PFSK-1 (cell line): ENCODE measurements at regions not wholly inside any gene's neighbourhood (a gene's known extent, or its start where the extent isn't known, plus 50 kb on each side); places are given as distances from the start of the nearest gene placed in this dataset.

Experiments used
- FOXP2 ChIP-seq: optimal IDR thresholded peaks from 2 replicates; pipeline ENCODE3; 2011; ENCODE audit warnings: borderline replicate concordance, control low read depth, inconsistent platforms; ENCODE audit not compliant: insufficient read depth; ENCODE audit errors: extremely low read length, extremely low read depth
- POLR2AphosphoS5 ChIP-seq: IDR thresholded peaks from 2 replicates; pipeline ENCODE4 v1.6.1; 2012; ENCODE audit warnings: low read depth, mild to moderate bottlenecking, control low read depth, low read length, moderate library complexity
- SIN3A ChIP-seq: IDR thresholded peaks from 2 replicates; pipeline ENCODE4 v1.6.1; 2012; ENCODE audit warnings: mild to moderate bottlenecking, low read length, moderate library complexity, borderline replicate concordance; ENCODE audit not compliant: insufficient read depth
- TAF1 ChIP-seq: IDR thresholded peaks from 2 replicates; pipeline ENCODE4 v1.6.1; 2012; ENCODE audit warnings: low read length, control low read depth, borderline replicate concordance; ENCODE audit not compliant: insufficient read depth
- TF ChIP-seq, protein P1 (sequence below), 2 experiments: IDR thresholded peaks; 2 replicates each; pipeline versions ENCODE4 v1.6.1 to v1.8.0; 2011 to 2012; ENCODE audit warnings: low read depth in 2 of 2, low read length in 2 of 2, control low read depth in 1 of 2, inconsistent platforms in 1 of 2, mild to moderate bottlenecking in 1 of 2, moderate library complexity in 1 of 2; ENCODE audit not compliant: insufficient read depth in 1 of 2

DNA sequence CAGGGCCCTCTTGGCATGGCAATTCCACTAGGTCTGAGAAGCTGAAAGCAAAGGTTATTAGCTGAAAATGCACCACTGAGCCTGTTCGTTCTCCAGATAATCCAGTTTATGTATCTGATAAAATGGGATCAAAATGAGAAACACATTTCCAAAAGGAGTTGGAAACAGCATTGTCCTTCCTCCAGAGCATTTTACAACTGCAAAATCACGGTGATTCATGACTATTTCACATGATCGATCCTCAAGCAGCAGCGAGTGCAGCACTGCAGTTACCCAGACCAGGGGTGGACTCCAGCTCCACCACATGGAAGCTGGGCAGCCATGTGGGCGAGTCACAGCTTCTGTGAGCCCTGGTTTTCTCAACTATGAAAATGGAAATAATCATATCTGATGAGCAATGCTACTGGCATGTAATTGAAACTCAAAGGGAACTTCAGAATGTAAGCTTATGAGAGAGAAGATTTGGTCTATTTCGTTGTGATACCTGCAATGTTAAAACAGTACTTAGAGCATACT is 78.7 kb upstream of the MSX1 start:
- TF ChIP-seq FOXP2 (no peak), SIN3A (no peak), POLR2AphosphoS5 (no peak), TAF1 (no peak)
- TF ChIP-seq, protein P1, sequence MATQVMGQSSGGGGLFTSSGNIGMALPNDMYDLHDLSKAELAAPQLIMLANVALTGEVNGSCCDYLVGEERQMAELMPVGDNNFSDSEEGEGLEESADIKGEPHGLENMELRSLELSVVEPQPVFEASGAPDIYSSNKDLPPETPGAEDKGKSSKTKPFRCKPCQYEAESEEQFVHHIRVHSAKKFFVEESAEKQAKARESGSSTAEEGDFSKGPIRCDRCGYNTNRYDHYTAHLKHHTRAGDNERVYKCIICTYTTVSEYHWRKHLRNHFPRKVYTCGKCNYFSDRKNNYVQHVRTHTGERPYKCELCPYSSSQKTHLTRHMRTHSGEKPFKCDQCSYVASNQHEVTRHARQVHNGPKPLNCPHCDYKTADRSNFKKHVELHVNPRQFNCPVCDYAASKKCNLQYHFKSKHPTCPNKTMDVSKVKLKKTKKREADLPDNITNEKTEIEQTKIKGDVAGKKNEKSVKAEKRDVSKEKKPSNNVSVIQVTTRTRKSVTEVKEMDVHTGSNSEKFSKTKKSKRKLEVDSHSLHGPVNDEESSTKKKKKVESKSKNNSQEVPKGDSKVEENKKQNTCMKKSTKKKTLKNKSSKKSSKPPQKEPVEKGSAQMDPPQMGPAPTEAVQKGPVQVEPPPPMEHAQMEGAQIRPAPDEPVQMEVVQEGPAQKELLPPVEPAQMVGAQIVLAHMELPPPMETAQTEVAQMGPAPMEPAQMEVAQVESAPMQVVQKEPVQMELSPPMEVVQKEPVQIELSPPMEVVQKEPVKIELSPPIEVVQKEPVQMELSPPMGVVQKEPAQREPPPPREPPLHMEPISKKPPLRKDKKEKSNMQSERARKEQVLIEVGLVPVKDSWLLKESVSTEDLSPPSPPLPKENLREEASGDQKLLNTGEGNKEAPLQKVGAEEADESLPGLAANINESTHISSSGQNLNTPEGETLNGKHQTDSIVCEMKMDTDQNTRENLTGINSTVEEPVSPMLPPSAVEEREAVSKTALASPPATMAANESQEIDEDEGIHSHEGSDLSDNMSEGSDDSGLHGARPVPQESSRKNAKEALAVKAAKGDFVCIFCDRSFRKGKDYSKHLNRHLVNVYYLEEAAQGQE (IDR thresholded peaks at IDR 0.05; ENCODE audit: insufficient read depth in 1 of 2, low read depth in 2 of 2, low read length in 2 of 2), result no peak

DNA sequence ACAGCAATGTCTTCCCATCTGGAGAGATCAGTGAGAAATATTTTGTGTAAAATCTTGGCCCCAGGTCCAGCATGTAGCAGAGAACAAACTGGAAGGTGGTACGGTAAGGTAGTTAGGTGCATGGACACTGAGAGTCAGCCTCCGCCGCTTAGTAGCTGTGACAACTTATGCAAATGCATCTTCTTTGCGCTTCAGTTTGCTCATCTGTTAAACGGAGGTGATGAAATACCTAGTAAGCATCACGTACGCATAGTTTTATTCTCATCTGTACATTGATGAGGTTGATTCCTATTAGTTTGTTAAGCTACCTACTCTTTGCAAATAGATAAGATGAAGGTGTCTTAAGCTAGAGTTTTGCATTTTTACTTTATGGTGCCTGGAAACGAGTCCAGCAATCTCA is 80.0 kb upstream of the MSX1 start:
- TF ChIP-seq SIN3A (no peak), POLR2AphosphoS5 (no peak), FOXP2 (no peak), TAF1 (no peak)
- TF ChIP-seq, protein P1 (IDR thresholded peaks at IDR 0.05; ENCODE audit: insufficient read depth in 1 of 2, low read depth in 2 of 2, low read length in 2 of 2), result no peak

DNA sequence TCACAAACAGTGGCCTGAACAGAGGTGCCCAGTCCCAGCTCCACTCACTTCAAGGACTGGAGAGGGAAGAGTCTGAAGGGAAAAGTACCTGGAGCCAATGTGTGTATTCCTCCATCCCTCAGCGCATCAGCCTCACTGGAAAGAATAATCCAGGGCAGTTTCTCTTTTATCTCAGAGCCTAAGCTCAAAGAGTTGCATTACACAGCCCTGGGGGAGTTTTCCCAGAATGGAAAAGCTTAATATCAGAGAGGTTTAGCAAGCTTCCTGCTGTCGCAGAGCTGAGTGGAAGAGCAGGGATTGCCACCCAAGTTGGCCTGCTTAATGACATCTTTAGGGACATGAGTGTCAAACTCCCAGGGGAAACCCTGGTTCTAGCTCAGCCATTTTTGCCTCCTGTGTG is 80.4 kb upstream of the MSX1 start:
- TF ChIP-seq SIN3A, result no peak
- no peak for TF ChIP-seq FOXP2
- TF ChIP-seq TAF1, result no peak
- TF ChIP-seq, protein P1 (IDR thresholded peaks at IDR 0.05; ENCODE audit: insufficient read depth in 1 of 2, low read depth in 2 of 2, low read length in 2 of 2), result no peak
- no peak for TF ChIP-seq POLR2AphosphoS5

DNA sequence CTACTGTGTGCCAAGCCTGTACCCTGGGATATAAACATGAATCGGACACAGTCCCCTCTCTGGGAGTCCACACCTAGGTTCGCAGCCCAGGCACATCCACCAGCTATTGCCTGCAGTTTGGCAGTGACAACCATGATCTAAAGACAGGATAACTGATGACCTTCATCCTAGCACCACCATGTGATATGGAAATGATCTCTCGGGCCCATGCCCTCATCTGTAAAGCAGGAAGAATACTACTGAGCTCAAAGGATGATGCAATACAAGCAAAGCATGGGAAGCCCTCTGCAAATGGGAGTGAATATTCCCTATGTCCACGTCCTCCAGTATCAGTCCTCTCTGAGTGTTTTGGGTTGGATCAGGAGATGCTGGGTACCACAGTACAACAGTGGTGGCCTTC is 80.9 kb upstream of the MSX1 start:
- TF ChIP-seq, protein P1 (IDR thresholded peaks at IDR 0.05; ENCODE audit: insufficient read depth in 1 of 2, low read depth in 2 of 2, low read length in 2 of 2), result no peak
- TF ChIP-seq TAF1, result no peak

DNA sequence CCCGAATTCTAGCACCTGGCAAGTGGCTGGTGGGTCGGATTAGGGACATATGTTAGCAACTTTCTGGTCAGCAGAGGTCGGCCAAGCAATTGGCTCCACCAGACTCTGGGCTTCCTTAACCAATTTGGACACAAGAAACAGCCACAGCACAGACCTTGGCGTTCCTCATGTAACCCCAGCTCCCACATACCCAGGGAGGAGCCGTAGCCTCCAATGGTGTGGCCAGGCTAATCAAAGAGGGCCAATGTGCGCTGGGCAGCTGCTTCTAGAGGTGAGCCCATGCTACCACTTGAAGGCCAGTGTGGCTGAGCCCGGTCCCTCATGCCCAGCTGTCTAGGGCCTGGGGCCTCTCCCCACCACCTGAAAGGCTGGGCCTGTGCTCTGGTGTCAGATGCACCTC is 82.5 kb upstream of the MSX1 start:
- TF ChIP-seq POLR2AphosphoS5 (no peak), TAF1 (no peak), FOXP2 (no peak), SIN3A (no peak)
- TF ChIP-seq, protein P1 (IDR thresholded peaks at IDR 0.05; ENCODE audit: insufficient read depth in 1 of 2, low read depth in 2 of 2, low read length in 2 of 2), result no peak
